ENCODE measurements at regions not wholly inside any gene's neighbourhood (a gene's known extent, or its start where the extent isn't known, plus 50 kb on each side); places are given as distances from the start of the nearest gene placed in this dataset.

- TF ChIP-seq ZEB2 (tag by site-specific recombination; IDR thresholded peaks at IDR 0.05) (no peak), ZNF610 (tag by site-specific recombination; IDR thresholded peaks at IDR 0.05; ENCODE audit: borderline replicate concordance) (no peak), ZNF24 (tag by site-specific recombination; IDR thresholded peaks at IDR 0.05) (no peak), WT1 (tag by site-specific recombination; IDR thresholded peaks at IDR 0.05) (no peak), ZNF658 (tag by site-specific recombination; IDR thresholded peaks at IDR 0.05) (no peak), ZNF132 (tag by site-specific recombination; IDR thresholded peaks at IDR 0.05; ENCODE audit: borderline replicate concordance) (no peak), ZNF837 (tag by site-specific recombination; IDR thresholded peaks at IDR 0.05) (no peak), GLI4 (tag by site-specific recombination; IDR thresholded peaks at IDR 0.05) (no peak), ZNF184 (tag by site-specific recombination; IDR thresholded peaks at IDR 0.05) (no peak), ZNF48 (tag by site-specific recombination; IDR thresholded peaks at IDR 0.05) (no peak), ZNF274 (IDR thresholded peaks at IDR 0.05; ENCODE audit: low read length) (no peak), ZNF274 (tag by site-specific recombination; IDR thresholded peaks at IDR 0.05; ENCODE audit: borderline replicate concordance) (no peak), OVOL3 (tag by site-specific recombination; IDR thresholded peaks at IDR 0.05) (no peak), ZNF37A (tag by site-specific recombination; IDR thresholded peaks at IDR 0.05) (no peak), ZNF529 (tag by site-specific recombination; IDR thresholded peaks at IDR 0.05; ENCODE audit: insufficient replicate concordance) (no peak), ZSCAN30 (tag by site-specific recombination; IDR thresholded peaks at IDR 0.05) (no peak), SALL2 (tag by site-specific recombination; IDR thresholded peaks at IDR 0.05; ENCODE audit: borderline replicate concordance) (no peak)
- H3K4me1 ChIP-seq (ENCODE audit: control insufficient read depth, insufficient read depth, low read length): no peaks in the 10 kb centered on the region
- H3K4me3 ChIP-seq (ENCODE audit: low read depth, low read length): no peak overlapping the region
- POLR2A ChIA-PET: no interaction called here
- CTCF ChIA-PET: interaction anchor here (0.6 to 1.0 kb wide), 2 partner anchors 28 to 29 kb away, joined by 3 read pairs; no protein-coding TSS in a partner anchor
- no peaks in the 10 kb centered on the region for H3K9me3 ChIP-seq (ENCODE audit: control insufficient read depth, insufficient read depth, low read depth, low read length)
- H3K36me3 ChIP-seq (ENCODE audit: control insufficient read depth in 2 of 2, insufficient read depth in 1 of 2, low read length in 2 of 2): no peaks in the 10 kb centered on the region
- H3K27ac ChIP-seq (ENCODE audit: extremely low read depth, low read depth, low read length): no peak overlapping the region
Measured at GRCh38 chr20:6611911-6612605, 155.4 kb upstream of the BMP2 start.

GRCh38 chr20:6606651-6607050, 160.8 kb upstream of the BMP2 start:
- Histone ChIP-seq H3K4me1 (ENCODE audit: control insufficient read depth, insufficient read depth, low read length) (peaks cover 3% of the 10 kb centered on the region; the same call in 1 of the 2 replicates), H3K4me3 (ENCODE audit: low read depth, low read length) (no peak overlapping the region), H3K9me3 (ENCODE audit: control insufficient read depth, insufficient read depth, low read depth, low read length) (no peaks in the 10 kb centered on the region), H3K36me3 (ENCODE audit: control insufficient read depth in 2 of 2, insufficient read depth in 1 of 2, low read length in 2 of 2) (no peaks in the 10 kb centered on the region), H3K27ac (ENCODE audit: extremely low read depth, low read depth, low read length) (no peak overlapping the region)
- CTCF ChIA-PET: no interaction called here
- no peak for TF ChIP-seq ZNF701 (tag by site-specific recombination; IDR thresholded peaks at IDR 0.05)
- no peak for TF ChIP-seq ZNF248 (tag by site-specific recombination; IDR thresholded peaks at IDR 0.05)
- no peak for TF ChIP-seq ZNF221 (tag by site-specific recombination; IDR thresholded peaks at IDR 0.05; ENCODE audit: borderline replicate concordance)
- TF ChIP-seq MZF1 (tag by site-specific recombination; IDR thresholded peaks at IDR 0.05; ENCODE audit: borderline replicate concordance): no peak
- TF ChIP-seq ZNF423 (tag by site-specific recombination; IDR thresholded peaks at IDR 0.05): no peak
- TF ChIP-seq TSHZ1 (tag by site-specific recombination; IDR thresholded peaks at IDR 0.05; ENCODE audit: borderline replicate concordance): no peak
- no peak for TF ChIP-seq EGR2 (tag by site-specific recombination; IDR thresholded peaks at IDR 0.05; ENCODE audit: low read depth)
- TF ChIP-seq BCL11A (tag by site-specific recombination; IDR thresholded peaks at IDR 0.05; ENCODE audit: low read depth): no peak
- TF ChIP-seq ZNF266 (tag by site-specific recombination; IDR thresholded peaks at IDR 0.05; ENCODE audit: low read depth): no peak
- POLR2A ChIA-PET: no interaction called here
